Natural killer cell (primary cell): ENCODE measurements at regions not wholly inside any gene's neighbourhood (a gene's known extent, or its start where the extent isn't known, plus 50 kb on each side); places are given as distances from the start of the nearest gene placed in this dataset.

ENCODE experiments used
- ATAC-seq, 3 donors: fragments of 150-1000 bp in 2 of 3; fragments of 200-7000 bp in 1 of 3; cut with Tn5 transposase; 1 replicate in 1 of 3; 2 replicates in 2 of 3; pipeline ENCODE4 v1.10.0; 2021; ENCODE audit warnings: mild to moderate bottlenecking in 2 of 3, moderate library complexity in 2 of 3
- DNase-seq, 2 donors: peaks; one replicate each; pipeline versions ENCODE4 v3.0.0 to v3.0.0-alpha.2; 2013 to 2021; ENCODE audit warnings: mixed read lengths in 1 of 2
- H3K27ac ChIP-seq: one replicate; pipeline ENCODE4 v1.5.1; 2013; ENCODE audit warnings: mild to moderate bottlenecking, low read length
- H3K27me3 ChIP-seq: one replicate; pipeline ENCODE4 v1.6.1; 2013; ENCODE audit warnings: low read length; ENCODE audit not compliant: control insufficient read depth, insufficient read depth
- H3K36me3 ChIP-seq: one replicate; pipeline ENCODE4 v1.6.1; 2013; ENCODE audit warnings: low read length; ENCODE audit not compliant: control insufficient read depth, insufficient read depth
- H3K4me1 ChIP-seq: one replicate; pipeline ENCODE4 v1.6.1; 2013; ENCODE audit warnings: low read length; ENCODE audit not compliant: control insufficient read depth, insufficient read depth
- H3K4me3 ChIP-seq: one replicate; pipeline ENCODE4 v1.5.1; 2013; ENCODE audit warnings: low read length
- H3K9me3 ChIP-seq: one replicate; pipeline ENCODE4 v1.6.1; 2013; ENCODE audit warnings: low read length; ENCODE audit not compliant: control insufficient read depth, insufficient read depth
- H3K27ac Mint-ChIP-seq, 2 donors: one replicate each; pipeline ENCODE4 v1.8.0; 2022; ENCODE audit warnings: mild to moderate bottlenecking in 2 of 2, mixed read lengths in 2 of 2, moderate library complexity in 1 of 2
- H3K27me3 Mint-ChIP-seq, 2 donors: one replicate each; pipeline ENCODE4 v1.8.0; 2022; ENCODE audit warnings: low read depth in 2 of 2, mixed read lengths in 2 of 2
- H3K36me3 Mint-ChIP-seq: one replicate; pipeline ENCODE4 v1.8.0; 2022; ENCODE audit warnings: mixed read lengths
- H3K4me1 Mint-ChIP-seq, 2 donors: one replicate each; pipeline ENCODE4 v1.8.0; 2022; ENCODE audit warnings: mixed read lengths in 2 of 2
- H3K4me3 Mint-ChIP-seq: one replicate; pipeline ENCODE4 v1.8.0; 2022; ENCODE audit warnings: mild to moderate bottlenecking, moderate library complexity, mixed read lengths
- H3K9me3 Mint-ChIP-seq, 2 donors: one replicate each; pipeline ENCODE4 v1.8.0; 2022; ENCODE audit warnings: mixed read lengths in 2 of 2
- CTCF ChIP-seq: fragments of 200-600 bp; IDR thresholded peaks from one replicate; pipeline ENCODE4 v1.8.0; 2022; ENCODE audit warnings: antibody characterized with exemption
- WGBS: methylation state at CpG from one replicate; pipeline ENCODE4 v1.1.7; 2013; ENCODE audit warnings: missing lambda C conversion rate; ENCODE audit not compliant: insufficient coverage; 5-methylcytosine and 5-hydroxymethylcytosine counted together
- intact Hi-C: fragments of 100-400 bp; cut with micrococcal nuclease; formaldehyde crosslinking; loops from one replicate; pipeline ENCODE4 v1.14.2; 2022

GRCh38 chr2:217086038-217086522, 226.2 kb upstream of the TNP1 start:
- intact Hi-C loops, result no loop called here
- H3K27me3 ChIP-seq, result no peaks in the 10 kb centered on the region
- H3K9me3 ChIP-seq, result no peaks in the 10 kb centered on the region
- no peak for TF ChIP-seq CTCF
- Mint-ChIP-seq H3K9me3 (no peaks in the 10 kb centered on the region), H3K27ac (no peak overlapping the region), H3K36me3 (no peaks in the 10 kb centered on the region), H3K27me3 (peaks cover 9 to 23% of the 10 kb centered on the region in 2 donors), H3K4me3 (no peak overlapping the region), H3K4me1 (peaks cover 7 to 14% of the 10 kb centered on the region in 2 donors)
- ATAC-seq, result peak in 1 of 3 donors; percentile 25
- no peaks in the 10 kb centered on the region for H3K36me3 ChIP-seq
- H3K4me1 ChIP-seq, result peaks cover 8% of the 10 kb centered on the region
- 58% methylated on average over 1 of the region's 1 CpG for WGBS
- DNase-seq, result no peak
- no peak overlapping the region for H3K4me3 ChIP-seq
- no peak overlapping the region for H3K27ac ChIP-seq

- DNase-seq, result no peak
- no peaks in the 10 kb centered on the region for H3K36me3 Mint-ChIP-seq
- Histone ChIP-seq H3K27me3 (no peaks in the 10 kb centered on the region), H3K4me1 (peaks cover 8% of the 10 kb centered on the region), H3K36me3 (no peaks in the 10 kb centered on the region), H3K4me3 (no peak overlapping the region), H3K9me3 (no peaks in the 10 kb centered on the region), H3K27ac (no peak overlapping the region)
- WGBS, result 76% methylated on average over 2 of the region's 2 CpGs
- ATAC-seq, result no peak
- no peak overlapping the region for H3K27ac Mint-ChIP-seq
- TF ChIP-seq CTCF, result no peak
- intact Hi-C loops, result no loop called here
- H3K9me3 Mint-ChIP-seq, result no peaks in the 10 kb centered on the region
- H3K4me3 Mint-ChIP-seq, result no peak overlapping the region
- peaks cover 7 to 14% of the 10 kb centered on the region in 2 donors for H3K4me1 Mint-ChIP-seq
- peaks cover 8 to 23% of the 10 kb centered on the region in 2 donors for H3K27me3 Mint-ChIP-seq
These were observed 225.7 kb upstream of the TNP1 start for GRCh38 chr2:217085543-217085942.

GRCh38 chr2:217081799-217082198, 221.9 kb upstream of the TNP1 start:
- H3K4me1 ChIP-seq, result peaks cover 8% of the 10 kb centered on the region
- no peak overlapping the region for H3K27ac Mint-ChIP-seq
- TF ChIP-seq CTCF, result no peak
- H3K4me3 Mint-ChIP-seq, result no peak overlapping the region
- no peak for DNase-seq
- no peaks in the 10 kb centered on the region for H3K9me3 ChIP-seq
- H3K4me1 Mint-ChIP-seq, result peaks cover 0 to 4% of the 10 kb centered on the region in 2 donors
- no peak overlapping the region for H3K27ac ChIP-seq
- no peaks in the 10 kb centered on the region for H3K9me3 Mint-ChIP-seq
- WGBS, result 100% methylated on average over 1 of the region's 5 CpGs
- H3K36me3 Mint-ChIP-seq, result no peaks in the 10 kb centered on the region
- H3K4me3 ChIP-seq, result no peak overlapping the region
- ATAC-seq, result no peak
- no peaks in the 10 kb centered on the region for H3K27me3 ChIP-seq
- intact Hi-C loops, result no loop called here
- no peaks in the 10 kb centered on the region for H3K36me3 ChIP-seq
- peaks cover 11 to 31% of the 10 kb centered on the region in 2 donors for H3K27me3 Mint-ChIP-seq

GRCh38 chr2:217079165-217079564, 219.3 kb upstream of the TNP1 start:
- H3K4me3 Mint-ChIP-seq, result no peak overlapping the region
- no peaks in the 10 kb centered on the region for H3K9me3 Mint-ChIP-seq
- intact Hi-C loops, result no loop called here
- H3K27me3 Mint-ChIP-seq, result peaks cover 11 to 20% of the 10 kb centered on the region in 2 donors
- Histone ChIP-seq H3K4me1 (no peaks in the 10 kb centered on the region), H3K27ac (no peak overlapping the region), H3K36me3 (no peaks in the 10 kb centered on the region), H3K27me3 (no peaks in the 10 kb centered on the region), H3K4me3 (no peak overlapping the region), H3K9me3 (no peaks in the 10 kb centered on the region)
- no peak for TF ChIP-seq CTCF
- DNase-seq (no peak), ATAC-seq (no peak)
- no peaks in the 10 kb centered on the region for H3K36me3 Mint-ChIP-seq
- no peaks in the 10 kb centered on the region for H3K4me1 Mint-ChIP-seq
- H3K27ac Mint-ChIP-seq, result no peak overlapping the region
- 86% methylated on average over 1 of the region's 1 CpG for WGBS
